Muscle of leg (tissue), 3 donors: ENCODE measurements at regions not wholly inside any gene's neighbourhood (a gene's known extent, or its start where the extent isn't known, plus 50 kb on each side); places are given as distances from the start of the nearest gene placed in this dataset.
A peak's percentile ranks its signal among the peaks of the same experiment; 100 is the strongest.
"Not testable (repeated sequence)": the region's sequence is repeated elsewhere in the genome, so short reads cannot be mapped to it uniquely, and the experiment has no call there.

Experiments
- DNase-seq: peaks from one replicate; pipeline ENCODE4 v3.0.0; 2013
- H3K27ac ChIP-seq: one replicate; pipeline ENCODE4 v1.5.1; 2013; ENCODE audit warnings: mild to moderate bottlenecking, low read length, control low read depth
- H3K27me3 ChIP-seq: one replicate; pipeline ENCODE4 v1.6.1; 2013; ENCODE audit warnings: low read length; ENCODE audit not compliant: control insufficient read depth, insufficient read depth
- H3K36me3 ChIP-seq: one replicate; pipeline ENCODE4 v1.6.1; 2013; ENCODE audit warnings: low read length; ENCODE audit not compliant: control insufficient read depth, insufficient read depth
- H3K4me1 ChIP-seq: one replicate; pipeline ENCODE4 v1.6.1; 2013; ENCODE audit warnings: low read length; ENCODE audit not compliant: control insufficient read depth, insufficient read depth
- H3K4me3 ChIP-seq: one replicate; pipeline ENCODE4 v1.5.1; 2013; ENCODE audit warnings: low read length, control low read depth
- H3K9me3 ChIP-seq: replicated peaks from 2 replicates; pipeline ENCODE4 v1.6.1; 2013; ENCODE audit warnings: low read depth, low read length; ENCODE audit not compliant: control insufficient read depth
- WGBS: methylation state at CpG from one replicate; pipeline ENCODE4 v1.1.5; 2013; ENCODE audit warnings: missing lambda C conversion rate; ENCODE audit not compliant: insufficient coverage; 5-methylcytosine and 5-hydroxymethylcytosine counted together

GRCh38 chr5:9771079-9771478 is 140.9 kb upstream of the TAS2R1 start:
- no peak for DNase-seq
- no peaks in the 10 kb centered on the region for H3K36me3 ChIP-seq
- no peaks in the 10 kb centered on the region for H3K27me3 ChIP-seq
- no peak overlapping the region for H3K4me3 ChIP-seq
- H3K4me1 ChIP-seq: no peaks in the 10 kb centered on the region
- H3K9me3 ChIP-seq: no peaks in the 10 kb centered on the region
- no CpG with 5 or more reads among the region's 1 CpG for WGBS
- H3K27ac ChIP-seq: no peak overlapping the region

DNA sequence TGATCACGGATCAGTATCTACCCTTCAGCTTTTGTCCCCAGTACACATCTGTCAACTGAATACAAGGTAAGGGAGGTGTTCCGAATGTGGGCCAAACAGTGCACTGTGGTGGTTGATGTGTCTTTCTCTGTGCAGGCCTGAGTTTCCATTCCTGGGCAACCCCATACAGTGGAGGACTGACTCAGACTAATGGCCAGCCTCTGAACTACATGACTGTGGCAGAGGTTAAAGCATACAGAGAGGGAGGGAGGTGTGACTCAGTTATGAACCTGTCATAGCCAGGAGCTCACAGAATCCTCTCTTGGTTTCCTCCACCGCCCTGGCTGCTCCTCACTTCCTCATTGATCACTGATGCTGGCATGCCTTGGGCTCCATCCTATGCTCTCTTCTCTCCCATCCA is 136.4 kb upstream of the TAS2R1 start:
- no peaks in the 10 kb centered on the region for H3K27me3 ChIP-seq
- 100% methylated on average over 1 of the region's 3 CpGs for WGBS
- H3K36me3 ChIP-seq: no peaks in the 10 kb centered on the region
- H3K4me1 ChIP-seq: no peaks in the 10 kb centered on the region
- no peak overlapping the region for H3K27ac ChIP-seq
- no peak overlapping the region for H3K4me3 ChIP-seq
- H3K9me3 ChIP-seq: no peaks in the 10 kb centered on the region
- DNase-seq: no peak

- Histone ChIP-seq H3K4me1 (no peaks in the 10 kb centered on the region), H3K9me3 (no peaks in the 10 kb centered on the region), H3K27ac (no peak overlapping the region), H3K27me3 (no peaks in the 10 kb centered on the region), H3K4me3 (no peak overlapping the region), H3K36me3 (no peaks in the 10 kb centered on the region)
- no peak for DNase-seq
- 20% methylated on average over 1 of the region's 4 CpGs for WGBS
Observed at GRCh38 chr5:9765419-9766140, 135.4 kb upstream of the TAS2R1 start.

GRCh38 chr5:9761706-9762105 is 131.6 kb upstream of the TAS2R1 start:
- no peaks in the 10 kb centered on the region for H3K27me3 ChIP-seq
- H3K4me1 ChIP-seq: no peaks in the 10 kb centered on the region
- no peaks in the 10 kb centered on the region for H3K9me3 ChIP-seq
- no peak overlapping the region for H3K4me3 ChIP-seq
- peak; percentile 53 for DNase-seq
- 35% methylated on average over 4 of the region's 4 CpGs for WGBS
- no peak overlapping the region for H3K27ac ChIP-seq
- no peaks in the 10 kb centered on the region for H3K36me3 ChIP-seq

- H3K36me3 ChIP-seq, H3K27me3 ChIP-seq, H3K4me1 ChIP-seq, H3K9me3 ChIP-seq, H3K4me3 ChIP-seq, DNase-seq, H3K27ac ChIP-seq: not testable (repeated sequence)
- no CpG with 5 or more reads among the region's 5 CpGs for WGBS
Observed at GRCh38 chr5:9752670-9753069, 122.5 kb upstream of the TAS2R1 start.

DNA sequence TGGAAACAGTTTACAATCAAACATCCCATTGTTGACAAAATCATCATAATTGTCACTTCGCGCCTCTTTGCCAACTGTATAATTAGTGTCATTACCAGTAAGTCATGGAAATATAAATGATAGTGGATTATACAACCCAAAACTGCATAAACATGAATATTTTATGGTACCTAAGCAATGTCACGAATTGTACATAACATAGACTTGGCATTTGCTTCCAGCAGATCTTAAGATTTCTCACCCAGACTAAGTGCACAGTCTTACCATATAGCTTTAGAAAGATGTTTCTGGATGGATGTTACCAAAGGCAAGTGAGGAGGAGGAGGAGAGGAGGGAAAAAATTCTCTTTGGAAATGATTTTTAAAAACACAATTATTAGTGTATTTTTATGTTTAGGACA is 113.4 kb upstream of the TAS2R1 start:
- no peaks in the 10 kb centered on the region for H3K27me3 ChIP-seq
- no peak overlapping the region for H3K4me3 ChIP-seq
- no peak for DNase-seq
- no CpG with 5 or more reads among the region's 3 CpGs for WGBS
- H3K27ac ChIP-seq: no peak overlapping the region
- no peaks in the 10 kb centered on the region for H3K36me3 ChIP-seq
- H3K4me1 ChIP-seq: no peaks in the 10 kb centered on the region
- no peaks in the 10 kb centered on the region for H3K9me3 ChIP-seq

DNA sequence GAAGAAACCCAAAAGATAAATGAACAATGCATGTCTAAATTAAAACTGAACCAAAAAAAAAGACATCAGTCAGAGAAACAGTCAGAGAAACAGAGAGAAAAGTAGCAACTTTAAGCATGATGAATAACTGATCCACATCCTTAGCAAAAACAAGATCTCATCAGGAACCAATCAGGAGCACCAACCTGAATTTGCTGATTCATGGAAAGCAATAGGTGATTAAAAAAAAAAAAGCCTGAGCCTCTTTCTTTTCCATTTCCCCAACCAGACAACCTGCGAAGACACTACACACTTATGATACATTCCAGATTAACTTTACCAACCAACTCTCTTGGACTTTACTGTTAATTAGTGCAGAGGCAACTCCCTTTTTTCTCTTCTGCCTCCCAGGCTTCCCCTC is 112.7 kb upstream of the TAS2R1 start:
- H3K36me3 ChIP-seq: no peaks in the 10 kb centered on the region
- no peak for DNase-seq
- H3K9me3 ChIP-seq: no peaks in the 10 kb centered on the region
- no peak overlapping the region for H3K4me3 ChIP-seq
- H3K27ac ChIP-seq: no peak overlapping the region
- no peaks in the 10 kb centered on the region for H3K4me1 ChIP-seq
- H3K27me3 ChIP-seq: no peaks in the 10 kb centered on the region
- no CpG with 5 or more reads among the region's 1 CpG for WGBS

DNA sequence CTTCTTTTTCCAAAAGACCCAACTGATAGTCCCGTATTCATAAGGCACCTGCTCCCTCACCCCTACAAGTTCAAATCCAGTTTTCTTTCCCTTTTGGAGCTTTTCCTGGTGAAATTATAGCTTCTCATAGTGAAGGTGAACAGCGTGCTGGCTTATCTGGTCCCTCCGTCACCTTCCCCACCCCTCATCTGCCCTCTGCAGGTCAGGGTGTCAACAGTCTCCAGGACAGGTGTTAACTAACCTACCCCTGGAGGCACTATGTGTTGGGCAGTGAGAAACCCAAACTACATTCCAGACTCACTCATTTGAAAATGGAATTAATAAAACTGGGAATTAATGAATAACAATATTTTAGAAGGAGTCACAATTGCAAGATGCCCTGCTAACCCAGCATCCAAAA is 109.0 kb upstream of the TAS2R1 start:
- Histone ChIP-seq H3K4me1 (no peaks in the 10 kb centered on the region), H3K36me3 (no peaks in the 10 kb centered on the region), H3K4me3 (no peak overlapping the region), H3K9me3 (no peaks in the 10 kb centered on the region), H3K27me3 (no peaks in the 10 kb centered on the region), H3K27ac (no peak overlapping the region)
- no peak for DNase-seq
- no CpG with 5 or more reads among the region's 3 CpGs for WGBS

- Histone ChIP-seq H3K4me1 (no peaks in the 10 kb centered on the region), H3K27me3 (no peaks in the 10 kb centered on the region), H3K27ac (no peak overlapping the region), H3K36me3 (no peaks in the 10 kb centered on the region), H3K9me3 (no peaks in the 10 kb centered on the region), H3K4me3 (no peak overlapping the region)
- DNase-seq: no peak
- WGBS: 67% methylated on average over 2 of the region's 4 CpGs
Observed at GRCh38 chr5:9737265-9737664, 107.1 kb upstream of the TAS2R1 start.

DNA sequence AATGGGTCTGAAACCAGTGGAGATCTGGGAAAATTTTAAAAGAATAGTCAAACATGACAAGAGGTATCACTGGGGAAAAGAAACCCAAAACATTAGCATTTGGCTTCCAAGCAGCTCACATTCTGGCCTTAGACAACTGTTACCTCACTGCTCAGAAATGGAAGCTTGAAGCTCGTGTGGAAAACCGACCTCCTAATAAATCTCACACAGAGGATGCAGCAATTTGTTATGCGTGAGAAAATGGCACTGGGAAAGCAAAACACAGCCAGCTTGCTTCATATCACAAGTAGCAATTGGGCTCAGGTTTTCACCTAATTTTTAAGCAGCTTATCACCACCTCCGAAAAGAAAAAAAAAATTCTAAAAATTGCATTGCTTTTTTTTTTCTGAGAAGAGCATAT is 103.3 kb upstream of the TAS2R1 start:
- Histone ChIP-seq H3K27ac (no peak overlapping the region), H3K27me3 (no peaks in the 10 kb centered on the region), H3K4me3 (no peak overlapping the region), H3K36me3 (no peaks in the 10 kb centered on the region), H3K4me1 (no peaks in the 10 kb centered on the region), H3K9me3 (no peaks in the 10 kb centered on the region)
- DNase-seq: peak; percentile 86
- no CpG with 5 or more reads among the region's 4 CpGs for WGBS

- 79% methylated on average over 11 of the region's 11 CpGs for whole genome bisulfite sequencing
- H3K27ac ChIP-seq: no peak overlapping the region
Observed at GRCh38 chr5:9731159-9731558, 101.0 kb upstream of the TAS2R1 start.

More at GRCh38 chr5:9731159-9731558, 101.0 kb upstream of the TAS2R1 start:
- DNase-seq: no peak
- H3K9me3 ChIP-seq: no peaks in the 10 kb centered on the region
- H3K4me1 ChIP-seq: no peaks in the 10 kb centered on the region
- no peak overlapping the region for H3K4me3 ChIP-seq
- no peaks in the 10 kb centered on the region for H3K36me3 ChIP-seq
- no peaks in the 10 kb centered on the region for H3K27me3 ChIP-seq
